Testis (tissue), 2 donors: ENCODE measurements at regions not wholly inside any gene's neighbourhood (a gene's known extent, or its start where the extent isn't known, plus 50 kb on each side); places are given as distances from the start of the nearest gene placed in this dataset.

Experiments
- DNase-seq: peaks from one replicate; pipeline ENCODE4 v3.0.0-alpha.2; 2019
- H3K27ac ChIP-seq, 2 donors: fragments of 200-600 bp; sonication (generic); one replicate each; pipeline ENCODE4 v1.5.1; 2019
- H3K27me3 ChIP-seq: fragments of 200-600 bp; sonication (generic); one replicate; pipeline ENCODE4 v1.5.1; 2019
- H3K36me3 ChIP-seq: fragments of 200-600 bp; sonication (generic); one replicate; pipeline ENCODE4 v1.5.1; 2017; ENCODE audit warnings: low read depth; ENCODE audit errors: missing control alignments
- H3K4me1 ChIP-seq: fragments of 200-600 bp; sonication (generic); one replicate; pipeline ENCODE4 v1.5.1; 2019
- H3K4me3 ChIP-seq, 2 donors: fragments of 200-600 bp; sonication (generic); one replicate each; pipeline ENCODE4 v1.5.1; 2017 to 2019
- H3K9me3 ChIP-seq: fragments of 200-600 bp; sonication (generic); one replicate; pipeline ENCODE4 v1.5.1; 2017
- CTCF ChIP-seq, 3 experiments: fragments of 450-650 bp in 2 of 3; fragments of 200-600 bp in 1 of 3; sonication (generic) in 1 of 3; IDR thresholded peaks; one replicate each; pipeline ENCODE4 v1.5.1; 2016 to 2019; ENCODE audit warnings: antibody characterized with exemption in 3 of 3, mild to moderate bottlenecking in 2 of 3, moderate library complexity in 1 of 3
- POLR2A ChIP-seq: fragments of 450-650 bp; IDR thresholded peaks from one replicate; pipeline ENCODE4 v1.6.1; 2017; ENCODE audit warnings: antibody characterized with exemption, mild to moderate bottlenecking, moderate library complexity
- WGBS, 2 donors: methylation state at CpG; one replicate each; pipeline ENCODE4 v1.1.5; 2018; 5-methylcytosine and 5-hydroxymethylcytosine counted together
- intact Hi-C: fragments of 100-400 bp; cut with DNase I; formaldehyde crosslinking; loops from one replicate; pipeline ENCODE4 v1.15.1; 2023; ENCODE audit warnings: low total_unique reads

GRCh38 chr9:91163444-91163772, 198.3 kb downstream of the AUH start:
- TF ChIP-seq CTCF (IDR thresholded peaks at IDR 0.05) = no peak
- TF ChIP-seq POLR2A = no peak
- H3K27ac ChIP-seq = no peak overlapping the region
- H3K36me3 ChIP-seq = no peaks in the 10 kb centered on the region
- H3K27me3 ChIP-seq = no peaks in the 10 kb centered on the region
- 77 to 86% methylated on average over 6 to 8 of the region's 8 CpGs for WGBS, 2 donors
- H3K4me3 ChIP-seq = no peak overlapping the region
- no peaks in the 10 kb centered on the region for H3K9me3 ChIP-seq
- no peak for DNase-seq
- no peaks in the 10 kb centered on the region for H3K4me1 ChIP-seq
- intact Hi-C loops = no loop called here

GRCh38 chr9:91163773-91164471, 197.8 kb downstream of the AUH start:
- H3K9me3 ChIP-seq = no peaks in the 10 kb centered on the region
- TF ChIP-seq CTCF (IDR thresholded peaks at IDR 0.05) (no peak), POLR2A (no peak)
- no peak overlapping the region for H3K4me3 ChIP-seq
- H3K4me1 ChIP-seq = no peaks in the 10 kb centered on the region
- H3K27me3 ChIP-seq = no peaks in the 10 kb centered on the region
- H3K36me3 ChIP-seq = no peaks in the 10 kb centered on the region
- intact Hi-C loops = no loop called here
- no peak for DNase-seq
- no peak overlapping the region for H3K27ac ChIP-seq
- 85 to 89% methylated on average over 6 to 17 of the region's 17 CpGs for WGBS, 2 donors
